Liver (tissue), 8 donors: ENCODE measurements at regions not wholly inside any gene's neighbourhood (a gene's known extent, or its start where the extent isn't known, plus 50 kb on each side); places are given as distances from the start of the nearest gene placed in this dataset.

Experiments used
- DNase-seq: peaks from one replicate; pipeline ENCODE4 v3.0.0-alpha.2; 2017; ENCODE audit warnings: low spot score
- H3K27ac ChIP-seq, 2 donors: one replicate each; pipeline ENCODE4 v1.7.0; 2013; ENCODE audit warnings: inconsistent platforms in 2 of 2, low read length in 2 of 2, control low read depth in 1 of 2, low read depth in 1 of 2, mild to moderate bottlenecking in 1 of 2
- H3K27me3 ChIP-seq, 4 donors: one replicate each; pipeline versions ENCODE4 v1.6.1 to v1.7.0; 2013; ENCODE audit warnings: low read length in 3 of 4, inconsistent platforms in 1 of 4, mild to moderate bottlenecking in 1 of 4, moderate library complexity in 1 of 4; ENCODE audit not compliant: control insufficient read depth in 4 of 4, insufficient read depth in 4 of 4
- H3K36me3 ChIP-seq, 4 donors: one replicate each; pipeline versions ENCODE4 v1.6.1 to v1.7.0; 2013; ENCODE audit warnings: low read length in 3 of 4, mild to moderate bottlenecking in 3 of 4, low read depth in 1 of 4, moderate library complexity in 1 of 4; ENCODE audit not compliant: control insufficient read depth in 4 of 4, insufficient read depth in 3 of 4
- H3K4me1 ChIP-seq, 4 donors: one replicate each; pipeline versions ENCODE4 v1.6.1 to v1.7.0; 2013; ENCODE audit warnings: low read length in 3 of 4, mild to moderate bottlenecking in 3 of 4, moderate library complexity in 1 of 4; ENCODE audit not compliant: control insufficient read depth in 4 of 4, insufficient read depth in 4 of 4
- H3K4me3 ChIP-seq, 3 donors: one replicate each; pipeline versions ENCODE4 v1.6.1 to v1.7.0; 2013; ENCODE audit warnings: low read length in 3 of 3, control low read depth in 1 of 3, low read depth in 1 of 3, mild to moderate bottlenecking in 1 of 3
- H3K9ac ChIP-seq, 2 donors: one replicate each; pipeline ENCODE4 v1.7.0; 2013; ENCODE audit warnings: low read length in 2 of 2, mild to moderate bottlenecking in 2 of 2, moderate library complexity in 2 of 2, control low read depth in 1 of 2, low read depth in 1 of 2
- H3K9me3 ChIP-seq, 4 donors: one replicate each; pipeline versions ENCODE4 v1.6.1 to v1.7.0; 2013; ENCODE audit warnings: low read length in 3 of 4; ENCODE audit not compliant: control insufficient read depth in 4 of 4
- EGR1 ChIP-seq, 2 donors: IDR thresholded peaks; 2 replicates each; pipeline ENCODE4 v1.6.1; 2016 to 2018; ENCODE audit warnings: antibody characterized with exemption in 2 of 2, low read depth in 2 of 2
- FOXA1 ChIP-seq: IDR thresholded peaks from 2 replicates; pipeline ENCODE4 v1.6.1; 2016; ENCODE audit warnings: antibody characterized with exemption
- FOXA2 ChIP-seq: IDR thresholded peaks from 2 replicates; pipeline ENCODE4 v1.6.1; 2016; ENCODE audit warnings: antibody characterized with exemption
- GABPA ChIP-seq, 2 donors: IDR thresholded peaks in 1 of 2; conservative IDR thresholded peaks in 1 of 2; 2 replicates each; pipeline ENCODE4 v1.6.1; 2016; ENCODE audit warnings: antibody characterized with exemption in 2 of 2, mild to moderate bottlenecking in 1 of 2, moderate library complexity in 1 of 2
- HNF4A ChIP-seq, 2 donors: conservative IDR thresholded peaks; 2 replicates each; pipeline ENCODE4 v1.6.1; 2016; ENCODE audit warnings: antibody characterized with exemption in 2 of 2, mild to moderate bottlenecking in 2 of 2
- HNF4G ChIP-seq: IDR thresholded peaks from 2 replicates; pipeline ENCODE4 v1.6.1; 2016; ENCODE audit warnings: antibody characterized with exemption
- JUND ChIP-seq, 2 donors: IDR thresholded peaks; 2 replicates each; pipeline ENCODE4 v1.6.1; 2016; ENCODE audit warnings: antibody characterized with exemption in 2 of 2
- NR2F2 ChIP-seq: IDR thresholded peaks from 2 replicates; pipeline ENCODE4 v1.6.1; 2016; ENCODE audit warnings: antibody characterized with exemption
- RAD21 ChIP-seq, 2 donors: IDR thresholded peaks; 2 replicates each; pipeline ENCODE4 v1.6.1; 2016; ENCODE audit warnings: antibody characterized with exemption in 2 of 2, mild to moderate bottlenecking in 2 of 2
- RXRA ChIP-seq, 2 donors: IDR thresholded peaks; 2 replicates each; pipeline ENCODE4 v1.6.1; 2017 to 2018; ENCODE audit warnings: antibody characterized with exemption in 2 of 2, mild to moderate bottlenecking in 1 of 2
- SP1 ChIP-seq: IDR thresholded peaks from 2 replicates; pipeline ENCODE4 v1.6.1; 2018; ENCODE audit warnings: antibody characterized with exemption, mild to moderate bottlenecking
- TAF1 ChIP-seq: conservative IDR thresholded peaks from 2 replicates; pipeline ENCODE4 v1.6.1; 2016; ENCODE audit warnings: antibody characterized with exemption, mild to moderate bottlenecking
- YY1 ChIP-seq: IDR thresholded peaks from 2 replicates; pipeline ENCODE4 v1.6.1; 2016; ENCODE audit warnings: antibody characterized with exemption, mild to moderate bottlenecking
- WGBS: extraction: QIAGEN DNeasy Blood & Tissue Kit; methylation state at CpG from one replicate; pipeline ENCODE4 v1.1.7; 2013; 5-methylcytosine and 5-hydroxymethylcytosine counted together
- TF ChIP-seq, protein P1 (sequence below): IDR thresholded peaks from 2 replicates; pipeline ENCODE4 v1.6.1; 2016; ENCODE audit warnings: antibody characterized with exemption
- TF ChIP-seq, protein P2 (sequence below): IDR thresholded peaks from 2 replicates; pipeline ENCODE4 v1.6.1; 2016; ENCODE audit warnings: antibody characterized with exemption, mild to moderate bottlenecking
- TF ChIP-seq, protein P3 (sequence below): fragments of 150-350 bp; IDR thresholded peaks from 2 replicates; pipeline ENCODE4 v1.5.1; 2017; ENCODE audit warnings: improper control_type of control experiment, low read depth, low read length; ENCODE audit not compliant: missing input control
- TF ChIP-seq, protein P4 (sequence below): IDR thresholded peaks from 2 replicates; pipeline ENCODE4 v1.6.1; 2016; ENCODE audit warnings: antibody characterized with exemption
- TF ChIP-seq, protein P5 (sequence below): IDR thresholded peaks from 2 replicates; pipeline ENCODE4 v1.6.1; 2016; ENCODE audit warnings: antibody characterized with exemption
- donor health status: healthy.
- donor health status: healthy.
- donor health status: healthy.
- donor health status: healthy.
- donor health status: healthy.

DNA sequence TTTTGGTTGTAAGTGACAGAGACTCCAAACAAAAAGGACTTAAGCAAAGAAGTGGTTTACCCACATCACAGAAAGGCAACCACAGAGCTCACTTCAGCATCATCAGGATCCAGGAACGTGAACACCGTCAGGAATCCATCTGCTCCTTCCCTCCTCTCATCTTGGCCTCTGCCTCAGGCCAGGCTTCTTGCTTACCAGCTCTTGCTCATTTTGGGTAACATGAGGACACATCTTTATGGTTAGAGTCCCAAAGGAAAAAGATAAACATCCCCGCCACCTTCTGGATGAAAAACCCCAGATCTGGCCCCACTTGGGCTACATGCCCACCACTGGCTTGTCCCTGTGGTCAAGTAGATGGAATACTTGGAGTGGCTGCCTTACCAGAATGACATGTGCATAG lies 176.8 kb upstream of the RPL34 start:
- Histone ChIP-seq H3K9me3 (no peaks in the 10 kb centered on the region), H3K36me3 (no peaks in the 10 kb centered on the region), H3K4me1 (no peaks in the 10 kb centered on the region), H3K27me3 (no peaks in the 10 kb centered on the region), H3K27ac (no peak overlapping the region), H3K4me3 (no peak overlapping the region), H3K9ac (no peak overlapping the region)
- 92% methylated on average over 3 of the region's 3 CpGs for WGBS
- no peak for DNase-seq
- TF ChIP-seq, protein P1, sequence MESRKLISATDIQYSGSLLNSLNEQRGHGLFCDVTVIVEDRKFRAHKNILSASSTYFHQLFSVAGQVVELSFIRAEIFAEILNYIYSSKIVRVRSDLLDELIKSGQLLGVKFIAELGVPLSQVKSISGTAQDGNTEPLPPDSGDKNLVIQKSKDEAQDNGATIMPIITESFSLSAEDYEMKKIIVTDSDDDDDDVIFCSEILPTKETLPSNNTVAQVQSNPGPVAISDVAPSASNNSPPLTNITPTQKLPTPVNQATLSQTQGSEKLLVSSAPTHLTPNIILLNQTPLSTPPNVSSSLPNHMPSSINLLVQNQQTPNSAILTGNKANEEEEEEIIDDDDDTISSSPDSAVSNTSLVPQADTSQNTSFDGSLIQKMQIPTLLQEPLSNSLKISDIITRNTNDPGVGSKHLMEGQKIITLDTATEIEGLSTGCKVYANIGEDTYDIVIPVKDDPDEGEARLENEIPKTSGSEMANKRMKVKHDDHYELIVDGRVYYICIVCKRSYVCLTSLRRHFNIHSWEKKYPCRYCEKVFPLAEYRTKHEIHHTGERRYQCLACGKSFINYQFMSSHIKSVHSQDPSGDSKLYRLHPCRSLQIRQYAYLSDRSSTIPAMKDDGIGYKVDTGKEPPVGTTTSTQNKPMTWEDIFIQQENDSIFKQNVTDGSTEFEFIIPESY = no peak
- TF ChIP-seq HNF4A (conservative IDR thresholded peaks at IDR 0.05) = no peak
- TF ChIP-seq, protein P2, sequence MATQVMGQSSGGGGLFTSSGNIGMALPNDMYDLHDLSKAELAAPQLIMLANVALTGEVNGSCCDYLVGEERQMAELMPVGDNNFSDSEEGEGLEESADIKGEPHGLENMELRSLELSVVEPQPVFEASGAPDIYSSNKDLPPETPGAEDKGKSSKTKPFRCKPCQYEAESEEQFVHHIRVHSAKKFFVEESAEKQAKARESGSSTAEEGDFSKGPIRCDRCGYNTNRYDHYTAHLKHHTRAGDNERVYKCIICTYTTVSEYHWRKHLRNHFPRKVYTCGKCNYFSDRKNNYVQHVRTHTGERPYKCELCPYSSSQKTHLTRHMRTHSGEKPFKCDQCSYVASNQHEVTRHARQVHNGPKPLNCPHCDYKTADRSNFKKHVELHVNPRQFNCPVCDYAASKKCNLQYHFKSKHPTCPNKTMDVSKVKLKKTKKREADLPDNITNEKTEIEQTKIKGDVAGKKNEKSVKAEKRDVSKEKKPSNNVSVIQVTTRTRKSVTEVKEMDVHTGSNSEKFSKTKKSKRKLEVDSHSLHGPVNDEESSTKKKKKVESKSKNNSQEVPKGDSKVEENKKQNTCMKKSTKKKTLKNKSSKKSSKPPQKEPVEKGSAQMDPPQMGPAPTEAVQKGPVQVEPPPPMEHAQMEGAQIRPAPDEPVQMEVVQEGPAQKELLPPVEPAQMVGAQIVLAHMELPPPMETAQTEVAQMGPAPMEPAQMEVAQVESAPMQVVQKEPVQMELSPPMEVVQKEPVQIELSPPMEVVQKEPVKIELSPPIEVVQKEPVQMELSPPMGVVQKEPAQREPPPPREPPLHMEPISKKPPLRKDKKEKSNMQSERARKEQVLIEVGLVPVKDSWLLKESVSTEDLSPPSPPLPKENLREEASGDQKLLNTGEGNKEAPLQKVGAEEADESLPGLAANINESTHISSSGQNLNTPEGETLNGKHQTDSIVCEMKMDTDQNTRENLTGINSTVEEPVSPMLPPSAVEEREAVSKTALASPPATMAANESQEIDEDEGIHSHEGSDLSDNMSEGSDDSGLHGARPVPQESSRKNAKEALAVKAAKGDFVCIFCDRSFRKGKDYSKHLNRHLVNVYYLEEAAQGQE = no peak
- TF ChIP-seq EGR1 (IDR thresholded peaks at IDR 0.05; ENCODE audit: low read depth in 2 of 2) = no peak
- TF ChIP-seq FOXA2 = no peak
- TF ChIP-seq RXRA (IDR thresholded peaks at IDR 0.05) = no peak
- no peak for TF ChIP-seq HNF4G
- no peak for TF ChIP-seq GABPA (IDR thresholded peaks at IDR 0.05 in 1 of 2, conservative IDR thresholded peaks at IDR 0.05 in 1 of 2)
- TF ChIP-seq FOXA1 = no peak
- TF ChIP-seq JUND (IDR thresholded peaks at IDR 0.05) = no peak
- no peak for TF ChIP-seq RAD21 (IDR thresholded peaks at IDR 0.05)
- no peak for TF ChIP-seq TAF1
- no peak for TF ChIP-seq SP1
- TF ChIP-seq YY1 = no peak
- TF ChIP-seq, protein P3, sequence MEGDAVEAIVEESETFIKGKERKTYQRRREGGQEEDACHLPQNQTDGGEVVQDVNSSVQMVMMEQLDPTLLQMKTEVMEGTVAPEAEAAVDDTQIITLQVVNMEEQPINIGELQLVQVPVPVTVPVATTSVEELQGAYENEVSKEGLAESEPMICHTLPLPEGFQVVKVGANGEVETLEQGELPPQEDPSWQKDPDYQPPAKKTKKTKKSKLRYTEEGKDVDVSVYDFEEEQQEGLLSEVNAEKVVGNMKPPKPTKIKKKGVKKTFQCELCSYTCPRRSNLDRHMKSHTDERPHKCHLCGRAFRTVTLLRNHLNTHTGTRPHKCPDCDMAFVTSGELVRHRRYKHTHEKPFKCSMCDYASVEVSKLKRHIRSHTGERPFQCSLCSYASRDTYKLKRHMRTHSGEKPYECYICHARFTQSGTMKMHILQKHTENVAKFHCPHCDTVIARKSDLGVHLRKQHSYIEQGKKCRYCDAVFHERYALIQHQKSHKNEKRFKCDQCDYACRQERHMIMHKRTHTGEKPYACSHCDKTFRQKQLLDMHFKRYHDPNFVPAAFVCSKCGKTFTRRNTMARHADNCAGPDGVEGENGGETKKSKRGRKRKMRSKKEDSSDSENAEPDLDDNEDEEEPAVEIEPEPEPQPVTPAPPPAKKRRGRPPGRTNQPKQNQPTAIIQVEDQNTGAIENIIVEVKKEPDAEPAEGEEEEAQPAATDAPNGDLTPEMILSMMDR = no peak
- TF ChIP-seq, protein P4, sequence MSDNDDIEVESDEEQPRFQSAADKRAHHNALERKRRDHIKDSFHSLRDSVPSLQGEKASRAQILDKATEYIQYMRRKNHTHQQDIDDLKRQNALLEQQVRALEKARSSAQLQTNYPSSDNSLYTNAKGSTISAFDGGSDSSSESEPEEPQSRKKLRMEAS = no peak
- TF ChIP-seq NR2F2 = no peak
- TF ChIP-seq, protein P5, sequence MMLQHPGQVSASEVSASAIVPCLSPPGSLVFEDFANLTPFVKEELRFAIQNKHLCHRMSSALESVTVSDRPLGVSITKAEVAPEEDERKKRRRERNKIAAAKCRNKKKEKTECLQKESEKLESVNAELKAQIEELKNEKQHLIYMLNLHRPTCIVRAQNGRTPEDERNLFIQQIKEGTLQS = no peak
